ENCODE measurements at regions not wholly inside any gene's neighbourhood (a gene's known extent, or its start where the extent isn't known, plus 50 kb on each side); places are given as distances from the start of the nearest gene placed in this dataset.
A peak's percentile ranks its signal among the peaks of the same experiment; 100 is the strongest.

- Histone ChIP-seq H3K9me3 (ENCODE audit: insufficient read depth, low read length, severe bottlenecking) (no peaks in the 10 kb centered on the region), H3K27me3 (ENCODE audit: insufficient read depth, low read length, poor library complexity) (peaks cover 19% of the 10 kb centered on the region), H3K9ac (ENCODE audit: low read depth, low read length) (no peak overlapping the region), H3K36me3 (ENCODE audit: insufficient read depth, low read length) (no peaks in the 10 kb centered on the region), H3K27ac (ENCODE audit: low read length) (no peak overlapping the region), H4K20me1 (ENCODE audit: insufficient read depth, low read length) (no peaks in the 10 kb centered on the region), H3K4me1 (ENCODE audit: insufficient read depth, low read length) (no peaks in the 10 kb centered on the region), H3K79me2 (ENCODE audit: insufficient read depth, low read length) (no peaks in the 10 kb centered on the region), H2AFZ (ENCODE audit: low read depth, low read length) (no peak overlapping the region), H3K4me3 (ENCODE audit: low read depth in 1 of 2, low read length in 2 of 2) (no peak overlapping the region), H3K4me2 (ENCODE audit: insufficient read depth, low read length) (no peak overlapping the region)
- TF ChIP-seq CTCF (IDR thresholded peaks at IDR 0.05; ENCODE audit: borderline replicate concordance, extremely low read depth, low read length, poor library complexity, severe bottlenecking), result peak; percentile 84
- TF ChIP-seq EZH2 (IDR thresholded peaks at IDR 0.05; ENCODE audit: borderline replicate concordance, low read depth, low read length, severe bottlenecking), result peak; percentile 38
- ATAC-seq (ENCODE audit: insufficient read depth, low read depth) (peak; percentile 62; the same call in 2 of the 3 replicates), DNase-seq (peak; percentile 56)
Measured at GRCh38 chr19:34120846-34121639, 51.3 kb upstream of the LSM14A start.
